WERI-Rb-1 (cell line): ENCODE measurements at regions not wholly inside any gene's neighbourhood (a gene's known extent, or its start where the extent isn't known, plus 50 kb on each side); places are given as distances from the start of the nearest gene placed in this dataset.
A peak's percentile ranks its signal among the peaks of the same experiment; 100 is the strongest.

Experiments used
- DNase-seq: peaks from one replicate; pipeline ENCODE4 v3.0.0-alpha.2; 2020
- H3K27ac ChIP-seq: fragments of 250-450 bp; sonication (Bioruptor Pico); 2 replicates; pipeline ENCODE4 v1.5.1; 2020; ENCODE audit warnings: mild to moderate bottlenecking, moderate library complexity
- H3K27me3 ChIP-seq: fragments of 250-450 bp; sonication (Bioruptor Pico); 2 replicates; pipeline ENCODE4 v1.5.1; 2021; ENCODE audit warnings: mild to moderate bottlenecking, low read depth, moderate library complexity; ENCODE audit not compliant: insufficient read depth, severe bottlenecking
- H3K36me3 ChIP-seq: fragments of 250-450 bp; sonication (Bioruptor Pico); 2 replicates; pipeline ENCODE4 v1.5.1; 2020; ENCODE audit warnings: mild to moderate bottlenecking, moderate library complexity
- H3K4me3 ChIP-seq: 2 replicates; pipeline ENCODE4 v1.5.1; 2011; ENCODE audit warnings: low read depth, mild to moderate bottlenecking, control low read depth, low read length
- H3K9me3 ChIP-seq: fragments of 250-450 bp; sonication (Bioruptor Pico); 2 replicates; pipeline ENCODE4 v1.5.1; 2021; ENCODE audit warnings: mild to moderate bottlenecking, moderate library complexity; ENCODE audit not compliant: severe bottlenecking
- TF ChIP-seq, protein P1 (sequence below): IDR thresholded peaks from 2 replicates; pipeline ENCODE4 v1.5.1; 2011; ENCODE audit warnings: low read depth, mild to moderate bottlenecking, control low read depth, inconsistent platforms, low read length

DNA sequence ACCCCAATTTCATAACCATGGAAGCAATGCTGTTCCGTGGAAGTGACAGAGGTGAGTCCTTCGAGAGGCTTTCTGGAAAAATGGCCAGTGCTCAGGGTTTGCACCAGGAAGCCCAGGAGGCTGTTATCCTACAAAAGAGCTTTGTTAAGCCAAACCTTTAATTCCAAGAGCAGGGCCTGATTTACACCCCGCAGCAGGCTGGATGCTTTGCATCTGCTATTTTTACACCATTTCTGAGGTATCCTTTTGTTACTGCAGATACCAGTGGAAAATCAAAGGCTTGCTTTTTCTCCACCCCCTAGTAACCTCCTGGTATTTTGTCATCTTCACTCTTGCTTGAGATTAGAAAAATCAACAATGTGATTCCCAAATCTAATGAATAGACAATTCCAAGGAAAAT, 380.6 kb downstream of the SOX11 start:
- H3K36me3 ChIP-seq, result no peaks in the 10 kb centered on the region
- TF ChIP-seq, protein P1, sequence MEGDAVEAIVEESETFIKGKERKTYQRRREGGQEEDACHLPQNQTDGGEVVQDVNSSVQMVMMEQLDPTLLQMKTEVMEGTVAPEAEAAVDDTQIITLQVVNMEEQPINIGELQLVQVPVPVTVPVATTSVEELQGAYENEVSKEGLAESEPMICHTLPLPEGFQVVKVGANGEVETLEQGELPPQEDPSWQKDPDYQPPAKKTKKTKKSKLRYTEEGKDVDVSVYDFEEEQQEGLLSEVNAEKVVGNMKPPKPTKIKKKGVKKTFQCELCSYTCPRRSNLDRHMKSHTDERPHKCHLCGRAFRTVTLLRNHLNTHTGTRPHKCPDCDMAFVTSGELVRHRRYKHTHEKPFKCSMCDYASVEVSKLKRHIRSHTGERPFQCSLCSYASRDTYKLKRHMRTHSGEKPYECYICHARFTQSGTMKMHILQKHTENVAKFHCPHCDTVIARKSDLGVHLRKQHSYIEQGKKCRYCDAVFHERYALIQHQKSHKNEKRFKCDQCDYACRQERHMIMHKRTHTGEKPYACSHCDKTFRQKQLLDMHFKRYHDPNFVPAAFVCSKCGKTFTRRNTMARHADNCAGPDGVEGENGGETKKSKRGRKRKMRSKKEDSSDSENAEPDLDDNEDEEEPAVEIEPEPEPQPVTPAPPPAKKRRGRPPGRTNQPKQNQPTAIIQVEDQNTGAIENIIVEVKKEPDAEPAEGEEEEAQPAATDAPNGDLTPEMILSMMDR, result no peak

DNA sequence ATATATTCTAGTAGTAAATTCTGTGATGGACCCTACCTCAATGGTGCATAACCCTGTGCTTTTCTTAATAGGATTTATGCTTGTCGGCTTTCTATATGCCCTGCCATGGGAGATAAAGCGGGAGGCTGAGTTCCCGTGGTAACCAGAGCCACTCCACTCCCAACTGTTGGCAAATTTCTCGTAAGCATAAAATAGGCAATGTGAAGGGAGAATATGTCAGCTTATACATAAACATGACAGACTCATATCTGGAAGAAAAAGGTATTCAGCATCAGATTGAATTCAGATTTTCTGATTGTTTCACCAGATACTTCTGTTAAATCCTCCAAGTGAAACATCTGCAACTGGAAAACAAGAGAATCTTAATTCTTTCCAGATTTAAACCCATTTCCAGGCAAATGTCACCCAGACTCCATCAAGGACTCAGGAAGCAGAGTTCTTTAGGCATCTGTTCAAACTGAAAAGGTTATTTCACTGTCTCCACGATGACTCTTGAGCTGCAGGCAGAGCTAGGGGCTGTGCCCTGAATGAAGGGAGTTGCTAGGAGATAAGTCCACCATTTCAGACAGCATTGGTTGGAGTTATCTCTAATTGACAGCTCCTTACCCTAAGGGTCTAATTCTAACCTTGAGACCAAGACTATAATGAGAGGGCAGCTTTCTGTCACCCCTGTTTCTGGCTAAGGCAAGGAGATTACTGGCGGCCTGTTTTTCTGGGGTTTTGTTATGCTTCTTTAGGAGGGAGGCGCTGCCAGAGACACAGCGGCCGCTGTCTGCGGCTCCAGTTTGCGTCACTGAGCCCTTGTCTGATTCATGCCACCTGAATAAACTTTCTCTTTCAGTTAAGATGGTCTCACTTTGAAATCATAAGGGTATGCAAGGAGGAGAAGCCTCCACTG, 381.3 kb downstream of the SOX11 start:
- TF ChIP-seq, protein P1, result peak; percentile 23; the same call in 1 of the 2 replicates
- H3K9me3 ChIP-seq, result no peaks in the 10 kb centered on the region
- H3K4me3 ChIP-seq, result peak overlapping the region; percentile 50
- H3K36me3 ChIP-seq, result no peaks in the 10 kb centered on the region
- no peaks in the 10 kb centered on the region for H3K27me3 ChIP-seq
- DNase-seq, result peak; percentile 59
- peak overlapping the region; percentile 73 for H3K27ac ChIP-seq

More for the DNA sequence above, 380.6 kb downstream of the SOX11 start:
- peak; percentile 50 for DNase-seq
- Histone ChIP-seq H3K4me3 (peak overlapping the region; percentile 50), H3K9me3 (no peaks in the 10 kb centered on the region), H3K27ac (peak overlapping the region; percentile 73), H3K27me3 (no peaks in the 10 kb centered on the region)

DNA sequence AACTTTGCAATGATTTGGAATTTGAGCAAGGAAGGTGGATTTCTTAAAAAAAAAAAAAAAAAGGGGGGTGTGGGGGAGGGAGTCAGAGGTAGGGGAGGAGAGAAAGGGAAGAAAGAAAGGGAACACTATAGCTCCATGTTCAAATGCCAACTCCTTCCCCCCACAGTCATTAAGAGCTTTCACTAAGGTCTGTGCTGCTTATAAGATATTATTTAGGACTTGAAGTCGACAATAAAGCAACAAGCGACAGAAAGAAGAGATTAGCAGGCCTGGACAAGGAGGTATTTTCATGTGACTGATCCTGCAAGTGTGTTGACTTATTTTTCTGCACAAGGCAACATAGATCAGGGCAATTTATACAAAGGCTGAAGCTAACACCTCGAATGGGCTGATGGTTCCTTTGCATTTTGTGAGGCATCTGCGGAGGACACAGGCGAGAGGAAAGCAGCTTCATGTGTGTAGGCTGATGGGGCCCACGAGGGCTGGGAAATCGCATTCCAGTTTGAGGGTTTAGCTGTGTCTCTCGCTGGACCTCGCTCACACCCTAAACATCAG, 382.0 kb downstream of the SOX11 start:
- Histone ChIP-seq H3K9me3 (no peaks in the 10 kb centered on the region), H3K27ac (peak overlapping the region; percentile 73), H3K27me3 (no peaks in the 10 kb centered on the region), H3K36me3 (no peaks in the 10 kb centered on the region), H3K4me3 (peak overlapping the region; percentile 50)
- TF ChIP-seq, protein P1, result no peak
- DNase-seq, result peak; percentile 45

DNA sequence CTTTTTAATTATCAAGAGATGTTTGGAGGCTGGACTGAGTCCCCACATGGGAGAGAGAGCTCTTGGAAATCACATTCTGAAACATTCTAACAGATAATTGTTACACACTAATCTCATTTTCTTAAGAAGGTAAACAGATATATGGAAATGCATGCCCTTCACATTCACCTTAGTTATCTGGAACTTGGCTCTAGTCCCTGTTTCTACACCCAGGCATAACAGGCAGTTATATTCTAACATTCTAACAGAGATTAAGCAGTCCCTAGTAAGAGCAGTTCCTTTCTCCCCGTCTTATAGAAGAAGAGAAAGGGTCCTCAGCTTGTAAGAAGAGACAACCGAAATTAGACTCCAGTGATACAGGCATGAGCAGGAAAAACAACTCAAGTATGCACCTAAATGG, 385.4 kb downstream of the SOX11 start:
- H3K27ac ChIP-seq, result no peak overlapping the region
- H3K36me3 ChIP-seq, result no peaks in the 10 kb centered on the region
- DNase-seq, result no peak
- no peak overlapping the region for H3K4me3 ChIP-seq
- H3K27me3 ChIP-seq, result no peaks in the 10 kb centered on the region
- TF ChIP-seq, protein P1, result no peak
- no peaks in the 10 kb centered on the region for H3K9me3 ChIP-seq

DNA sequence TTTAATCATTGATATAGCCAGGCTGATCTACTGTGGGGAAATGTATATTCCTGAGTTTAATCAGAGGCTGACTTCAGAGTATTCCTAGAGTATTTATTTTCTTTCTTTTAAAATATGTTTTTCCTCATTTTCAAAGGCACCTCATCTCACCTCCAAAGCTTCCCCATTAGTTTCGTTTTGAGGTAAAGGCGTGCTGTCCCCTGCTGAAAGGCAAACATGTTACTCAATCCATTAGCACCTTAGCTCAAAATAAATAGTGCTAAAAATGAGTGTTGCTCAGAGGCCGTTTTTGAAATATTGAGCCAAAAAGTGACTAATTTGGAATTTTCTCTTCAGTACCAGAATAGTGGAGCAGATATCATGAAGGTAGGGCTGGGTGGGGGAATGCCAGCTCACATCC, 386.2 kb downstream of the SOX11 start:
- H3K27me3 ChIP-seq, result no peaks in the 10 kb centered on the region
- no peak overlapping the region for H3K4me3 ChIP-seq
- TF ChIP-seq, protein P1, result no peak
- H3K36me3 ChIP-seq, result no peaks in the 10 kb centered on the region
- H3K9me3 ChIP-seq, result no peaks in the 10 kb centered on the region
- DNase-seq, result no peak
- no peak overlapping the region for H3K27ac ChIP-seq
